GM21723 (cell line): ENCODE measurements at regions not wholly inside any gene's neighbourhood (a gene's known extent, or its start where the extent isn't known, plus 50 kb on each side); places are given as distances from the start of the nearest gene placed in this dataset.

Experiments used
- ATAC-seq: cut with Tn5 transposase; IDR thresholded peaks from one replicate; pipeline ENCODE4 v1.9.1; 2021; ENCODE audit warnings: mild to moderate bottlenecking, moderate library complexity; ENCODE audit not compliant: unreplicated experiment

GRCh38 chr13:111039735-111040134, 75.4 kb upstream of the ARHGEF7 start:
- ATAC-seq: no peak

GRCh38 chr13:111038887-111039286, 76.2 kb upstream of the ARHGEF7 start:
- no peak for ATAC-seq

GRCh38 chr13:111037927-111038326, 77.2 kb upstream of the ARHGEF7 start:
- no peak for ATAC-seq

- ATAC-seq: no peak
These were observed 78.4 kb upstream of the ARHGEF7 start for GRCh38 chr13:111036665-111037064.

- ATAC-seq: no peak
These were observed 79.2 kb upstream of the ARHGEF7 start for GRCh38 chr13:111035861-111036260.

- ATAC-seq: no peak
These were observed 80.3 kb upstream of the ARHGEF7 start for GRCh38 chr13:111034811-111035210.

GRCh38 chr13:111033172-111034130, 81.7 kb upstream of the ARHGEF7 start:
- ATAC-seq: no peak

GRCh38 chr13:111031531-111031961, 83.6 kb upstream of the ARHGEF7 start:
- ATAC-seq: no peak

- ATAC-seq: no peak
These were observed 85.0 kb upstream of the ARHGEF7 start for GRCh38 chr13:111029957-111030609.

- ATAC-seq: no peak
These were observed 87.4 kb upstream of the ARHGEF7 start for GRCh38 chr13:111027458-111028439.

- ATAC-seq: no peak
These were observed 89.8 kb upstream of the ARHGEF7 start for GRCh38 chr13:111025310-111025709.

- no peak for ATAC-seq
These were observed 92.2 kb upstream of the ARHGEF7 start for GRCh38 chr13:111022886-111023285.

GRCh38 chr13:111022241-111022640, 92.9 kb upstream of the ARHGEF7 start:
- ATAC-seq: no peak

GRCh38 chr13:111021270-111021669, 93.8 kb upstream of the ARHGEF7 start:
- no peak for ATAC-seq

- no peak for ATAC-seq
These were observed 94.6 kb upstream of the ARHGEF7 start for GRCh38 chr13:111020546-111020945.

- no peak for ATAC-seq
These were observed 95.1 kb upstream of the ARHGEF7 start for GRCh38 chr13:111020021-111020420.

- no peak for ATAC-seq
These were observed 97.2 kb upstream of the ARHGEF7 start for GRCh38 chr13:111017755-111018459.

- ATAC-seq: no peak
These were observed 98.3 kb upstream of the ANKRD10 start for GRCh38 chr13:111013196-111013595.

- no peak for ATAC-seq
These were observed 97.0 kb upstream of the ANKRD10 start for GRCh38 chr13:111011899-111012298.

- no peak for ATAC-seq
These were observed 93.5 kb upstream of the ANKRD10 start for GRCh38 chr13:111008351-111008750.
